ENCODE measurements at regions not wholly inside any gene's neighbourhood (a gene's known extent, or its start where the extent isn't known, plus 50 kb on each side); places are given as distances from the start of the nearest gene placed in this dataset.

- TF ChIP-seq ZBTB1 (CRISPR knock-in tag; IDR thresholded peaks at IDR 0.05; ENCODE audit: borderline replicate concordance, low read depth) (no peak), SP1 (CRISPR knock-in tag; IDR thresholded peaks at IDR 0.05) (no peak)
Measured at GRCh38 chr16:13427943-13428342, 492.0 kb upstream of the ERCC4 start.
